SK-N-DZ (cell line): ENCODE measurements at regions not wholly inside any gene's neighbourhood (a gene's known extent, or its start where the extent isn't known, plus 50 kb on each side); places are given as distances from the start of the nearest gene placed in this dataset.
"Not testable (repeated sequence)": the region's sequence is repeated elsewhere in the genome, so short reads cannot be mapped to it uniquely, and the experiment has no call there.

Source experiments
- DNase-seq: peaks from one replicate; pipeline ENCODE4 v3.0.0-alpha.2; 2015; ENCODE audit warnings: low spot score

DNA sequence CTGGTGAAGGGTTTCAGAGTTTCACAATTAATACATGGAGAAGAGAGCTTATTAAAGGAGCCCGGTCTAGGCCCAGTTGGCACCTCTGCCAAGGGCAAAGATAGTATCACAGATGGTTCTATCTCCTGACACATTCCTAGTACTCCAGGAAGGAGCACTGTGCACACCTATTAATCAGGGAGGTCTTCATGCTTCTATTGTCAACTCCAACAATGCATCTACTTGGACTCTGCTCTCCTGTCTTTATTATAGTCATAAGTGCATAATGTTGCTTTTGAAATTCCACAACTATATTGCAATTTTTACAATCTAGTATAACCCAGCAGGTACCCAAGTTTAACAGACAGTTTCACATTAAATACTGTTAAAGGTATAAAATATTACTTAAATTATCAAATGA, 174.5 kb upstream of the TSC22D1 start:
- no peak for DNase-seq

DNA sequence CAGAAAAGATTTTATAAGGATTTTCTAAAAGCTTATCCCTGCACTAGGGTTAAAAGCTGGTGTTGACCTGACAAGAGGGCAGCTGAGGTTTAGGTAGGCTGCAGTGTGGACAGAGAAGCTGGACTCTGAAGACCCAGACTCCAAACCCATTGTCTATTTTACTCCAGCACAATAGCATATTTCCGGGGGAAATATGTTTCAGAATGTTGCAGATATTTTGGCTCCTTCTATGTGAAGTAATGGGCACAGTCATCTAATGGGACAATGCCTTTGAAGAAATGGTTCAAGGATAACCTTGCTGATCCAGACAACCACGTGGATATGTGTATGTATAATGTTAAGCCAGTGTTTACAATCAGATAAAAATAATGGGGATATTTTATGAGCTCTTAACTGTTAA, 173.8 kb upstream of the TSC22D1 start:
- DNase-seq = no peak

DNA sequence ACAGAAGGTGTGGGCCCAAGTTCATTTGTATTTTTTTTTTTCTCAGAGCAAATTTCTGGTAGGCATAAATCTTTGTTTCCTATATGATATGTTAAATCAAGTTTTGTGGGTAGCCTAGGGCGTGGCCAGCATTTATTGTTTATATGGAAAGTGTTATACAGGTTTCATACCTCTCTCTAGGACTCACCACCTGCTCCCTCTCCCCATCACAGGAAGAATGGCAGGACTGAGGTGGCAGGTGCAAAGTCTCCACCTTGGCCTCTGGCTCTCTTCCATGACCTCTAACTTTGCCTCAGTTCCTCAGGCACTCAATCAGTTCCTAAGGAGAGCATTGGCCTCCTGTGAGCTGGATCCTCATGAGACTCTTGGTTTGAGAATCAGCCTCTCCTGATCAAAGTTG, 172.3 kb upstream of the TSC22D1 start:
- DNase-seq = no peak

DNA sequence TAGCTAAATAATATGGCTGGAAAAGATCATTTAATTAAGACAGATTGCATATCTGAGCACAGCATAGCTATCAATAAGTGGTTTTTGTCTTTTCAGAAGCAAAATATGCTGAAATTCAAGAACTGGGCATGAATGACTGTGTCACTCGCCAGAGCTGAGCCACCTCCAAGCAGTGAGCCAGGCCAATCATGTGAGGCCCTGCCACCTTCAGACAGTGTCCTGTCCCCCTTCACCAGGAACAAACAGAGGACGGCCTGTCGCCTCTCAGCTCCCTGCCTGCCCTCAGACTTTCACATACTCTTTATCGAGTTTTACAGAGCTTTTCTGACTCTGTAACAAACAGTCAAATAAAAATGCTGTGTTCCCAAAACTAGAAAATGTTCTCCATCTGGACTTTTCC, 171.0 kb upstream of the TSC22D1 start:
- DNase-seq = no peak

DNA sequence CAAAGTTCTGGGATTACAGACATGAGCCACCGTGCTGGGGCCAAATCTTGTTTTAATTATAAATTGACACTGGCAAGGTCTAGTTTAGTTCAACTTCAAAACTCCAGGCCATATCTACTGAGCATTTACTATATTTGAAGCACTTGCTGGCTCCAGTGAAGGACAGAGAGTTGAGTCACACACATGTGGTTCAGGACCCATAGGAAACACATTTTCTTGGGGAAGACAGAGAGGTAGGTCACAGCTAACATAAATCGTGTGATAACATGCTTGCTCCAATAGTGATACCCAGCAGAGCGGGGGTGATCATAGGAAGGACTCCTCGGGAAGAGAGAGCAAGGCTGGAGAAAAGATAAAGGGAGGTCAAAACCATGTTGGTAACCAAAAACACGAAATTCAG, 170.6 kb upstream of the TSC22D1 start:
- DNase-seq = no peak

DNA sequence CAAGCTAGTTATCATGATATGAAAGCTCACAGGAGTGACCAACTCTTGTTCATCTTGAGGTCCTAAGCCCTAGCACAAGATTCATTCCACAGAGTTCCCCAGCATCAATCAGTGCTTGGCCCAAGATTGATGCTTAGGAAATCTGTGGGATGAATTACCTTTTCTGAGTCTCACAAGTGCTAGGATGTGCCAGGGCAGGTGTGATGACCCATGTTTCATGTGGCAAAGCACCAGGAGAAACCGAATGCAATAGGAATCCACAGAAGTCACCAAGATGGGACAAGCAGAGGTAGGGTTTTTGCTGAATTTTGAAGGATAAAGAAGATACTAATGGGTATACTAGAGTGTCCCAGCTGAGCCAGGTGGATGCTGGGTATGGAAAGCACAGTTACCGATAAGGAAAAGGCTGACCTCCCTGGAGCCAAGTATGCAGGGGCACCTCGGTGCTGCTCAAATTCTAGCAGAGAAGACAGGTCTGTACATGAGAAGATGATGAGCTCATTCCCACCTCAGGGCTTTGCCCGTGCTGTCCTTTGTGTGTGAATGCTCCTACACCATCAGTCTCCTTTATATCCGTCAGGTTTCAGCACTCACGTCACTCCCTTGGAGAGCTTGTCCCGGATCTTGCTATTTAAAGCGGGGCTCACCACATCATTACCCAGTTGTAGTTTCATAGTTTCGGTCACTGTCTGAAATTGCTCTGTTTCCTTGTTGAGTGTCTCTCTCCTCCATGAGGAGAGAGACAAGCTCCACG, 168.9 kb upstream of the TSC22D1 start:
- DNase-seq = no peak

DNA sequence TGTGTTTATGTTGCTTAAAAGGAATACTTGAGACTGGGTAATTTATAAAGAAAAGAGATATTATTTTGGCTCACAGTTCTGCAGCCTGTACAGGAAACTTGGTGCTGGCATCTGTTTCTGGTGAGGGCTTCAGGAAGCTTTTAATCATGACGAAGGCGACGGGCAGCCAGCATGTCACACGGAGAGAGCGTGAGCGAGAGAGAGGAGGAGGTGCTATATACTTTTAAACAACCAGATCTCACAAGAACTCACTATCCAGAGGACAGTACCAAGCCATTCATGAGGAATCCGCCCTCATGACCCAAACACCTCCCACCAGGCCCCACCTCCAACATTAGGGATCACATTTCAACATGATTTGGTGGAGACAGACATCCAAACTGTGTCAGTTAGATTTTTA, 163.4 kb upstream of the TSC22D1 start:
- DNase-seq = no peak

DNA sequence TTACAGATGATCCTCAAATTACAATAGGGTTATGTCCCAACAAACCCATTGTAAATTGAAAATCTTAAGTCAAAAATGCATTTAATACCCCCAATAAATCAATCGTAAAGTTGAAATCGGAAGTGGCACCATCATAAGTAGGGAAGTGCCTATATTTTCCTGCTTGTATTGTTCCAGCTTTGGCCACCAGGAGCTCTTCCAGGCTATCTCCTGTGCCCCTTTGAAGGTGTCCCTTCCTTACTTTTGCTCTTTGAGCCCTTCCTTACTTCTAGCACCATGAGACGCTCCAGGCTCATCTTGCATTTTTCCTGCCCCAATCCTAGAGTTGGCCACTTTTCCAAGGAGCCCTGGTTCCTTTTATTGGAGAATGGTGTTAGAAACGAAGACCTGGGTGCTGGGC, 163.0 kb upstream of the TSC22D1 start:
- DNase-seq = peak; percentile 5

DNA sequence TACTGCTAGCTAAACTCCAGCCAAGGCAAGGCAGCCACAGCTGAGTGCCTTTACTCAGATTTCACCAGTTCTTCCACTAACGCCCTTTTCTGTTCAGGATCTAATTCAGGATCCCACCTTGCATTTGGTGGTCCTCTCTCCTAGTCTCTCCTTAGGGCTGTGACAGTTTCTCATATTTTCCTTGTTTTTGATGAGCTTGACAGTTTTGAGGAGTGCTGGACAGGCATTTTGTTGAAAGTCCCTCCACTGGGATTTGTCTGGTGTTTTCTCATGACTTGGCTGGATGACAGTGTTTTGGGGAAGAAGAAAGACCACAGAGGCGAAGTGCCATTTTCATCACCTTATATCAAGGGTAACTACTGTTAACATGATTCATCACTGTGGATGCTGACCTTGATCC, 162.3 kb upstream of the TSC22D1 start:
- DNase-seq = no peak

DNA sequence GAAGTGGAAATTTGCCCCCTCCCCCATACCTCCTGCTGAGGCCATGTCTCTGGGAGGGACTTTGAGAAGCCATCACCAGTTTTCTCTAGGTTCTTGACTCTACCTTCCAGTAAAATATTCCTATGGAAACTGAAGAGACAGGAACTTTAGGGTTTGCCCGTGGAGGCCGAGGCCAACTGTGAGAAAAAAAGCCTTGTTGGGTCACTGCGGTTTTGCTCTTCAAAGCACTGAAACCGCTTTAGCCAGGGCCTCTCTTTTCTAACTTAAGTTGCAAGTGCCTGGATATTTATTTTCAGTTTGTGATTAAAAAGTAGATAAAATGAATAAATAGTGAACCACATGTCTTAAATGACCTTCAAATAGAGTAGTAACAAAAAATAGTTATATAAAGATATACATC, 159.7 kb upstream of the TSC22D1 start:
- DNase-seq = no peak

DNA sequence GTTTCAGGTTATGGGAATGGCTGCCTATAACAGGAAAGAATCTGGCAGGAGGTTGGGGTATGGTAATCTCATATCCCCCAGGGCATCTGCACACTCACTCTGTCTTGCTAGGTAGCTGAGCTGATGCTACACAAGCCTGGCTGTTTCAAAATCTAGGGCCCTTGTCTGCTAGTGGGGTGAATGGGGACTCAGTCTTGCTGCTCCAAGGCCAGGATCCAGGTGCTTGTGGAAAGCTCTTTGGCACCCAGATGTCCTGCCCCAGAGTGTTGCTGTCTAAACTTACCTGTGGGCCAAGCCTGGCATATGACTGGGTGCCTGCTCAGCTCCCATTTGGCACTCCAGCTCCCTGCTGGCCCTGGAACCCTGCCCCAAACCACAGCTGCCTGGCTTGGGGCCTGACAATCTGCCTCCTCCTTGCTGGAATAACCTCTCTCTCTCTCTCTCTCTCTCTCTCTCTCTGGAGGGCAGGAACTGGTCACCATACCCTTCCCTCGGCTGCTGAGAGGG, 158.1 kb upstream of the TSC22D1 start:
- DNase-seq = no peak

DNA sequence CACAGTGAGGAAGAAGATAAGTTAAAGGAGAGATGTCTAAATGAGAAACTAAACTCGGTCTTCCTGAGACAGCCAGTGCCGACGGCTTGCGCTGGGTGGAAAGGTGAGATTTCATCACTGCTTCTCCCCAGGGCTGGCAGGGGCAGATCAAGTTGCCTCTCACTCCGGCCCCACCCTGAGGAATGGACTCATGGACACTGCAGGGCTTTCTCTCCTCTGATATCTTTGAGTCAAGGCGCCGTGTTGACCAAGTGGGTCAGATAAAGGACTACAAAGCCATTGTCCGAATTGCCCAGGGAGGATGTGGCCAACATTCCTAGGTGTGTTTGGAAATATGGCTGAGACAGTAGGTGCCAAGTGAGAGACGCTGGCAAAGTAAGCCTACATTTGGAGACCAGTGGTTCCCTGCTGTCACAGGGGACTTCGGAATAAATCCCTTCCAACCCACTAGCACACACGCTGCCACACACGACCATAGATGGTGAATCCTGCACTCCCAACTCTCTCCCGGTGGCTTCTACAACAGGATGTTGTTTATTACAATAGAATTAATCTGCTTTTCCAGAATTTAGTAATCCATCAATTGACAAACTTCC, 156.5 kb upstream of the TSC22D1 start:
- no peak for DNase-seq

DNA sequence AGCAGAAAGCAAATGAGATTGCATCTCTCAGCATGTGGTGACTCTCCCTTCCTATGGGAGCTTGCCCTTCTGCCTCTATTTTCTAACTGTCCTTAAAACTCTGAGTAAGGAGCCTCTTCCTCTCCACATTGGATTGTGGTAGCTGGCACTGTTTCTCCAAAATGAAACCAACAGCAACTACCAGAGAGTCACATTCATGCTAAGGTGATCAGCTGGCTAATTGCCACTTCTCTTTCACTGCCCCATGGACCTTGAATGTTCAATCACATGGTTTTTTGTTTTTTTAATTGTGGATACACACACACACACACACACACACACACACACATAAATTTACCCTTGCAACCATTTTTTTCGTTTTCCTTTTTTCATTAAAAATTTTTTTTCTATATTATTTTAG, 154.7 kb upstream of the TSC22D1 start:
- no peak for DNase-seq

DNA sequence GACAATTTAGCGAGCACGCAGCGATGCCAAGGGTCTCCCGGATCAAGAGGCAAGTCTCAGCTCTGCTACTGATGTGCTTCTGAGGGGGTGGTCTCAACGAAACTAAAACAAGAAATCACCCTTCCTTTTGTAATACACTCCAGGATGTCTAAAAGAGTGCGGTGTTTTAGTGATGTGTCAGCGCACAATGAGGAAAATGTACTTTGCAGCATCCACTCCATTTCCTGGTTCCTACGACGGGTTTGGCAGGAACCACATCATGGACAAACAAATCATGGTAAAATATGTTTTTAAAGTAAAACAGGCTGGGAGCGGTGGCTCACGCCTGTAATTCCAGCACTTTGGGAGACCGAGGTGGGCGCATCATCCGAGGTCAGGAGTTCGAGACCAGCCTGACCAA, 154.0 kb upstream of the TSC22D1 start:
- DNase-seq = no peak

DNA sequence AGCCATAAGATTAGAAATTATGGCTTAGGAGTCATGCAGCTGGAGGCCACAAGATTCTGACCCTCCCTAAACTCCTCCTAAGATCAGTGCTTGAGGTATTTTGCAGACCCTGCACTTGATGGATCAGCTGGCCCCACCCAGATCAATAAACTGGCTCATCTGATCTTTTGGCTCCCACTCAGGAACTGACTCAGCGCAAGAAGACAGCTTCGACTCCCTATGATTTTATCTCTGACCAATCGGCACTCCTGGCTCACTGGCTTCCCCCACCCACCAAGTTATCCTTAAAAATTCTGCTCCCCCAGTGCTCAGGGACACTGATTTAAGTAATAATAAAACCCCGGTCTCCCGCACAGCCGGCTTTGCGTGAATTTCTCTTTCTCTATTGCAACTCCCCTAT, 151.5 kb upstream of the TSC22D1 start:
- DNase-seq = not testable (repeated sequence)

DNA sequence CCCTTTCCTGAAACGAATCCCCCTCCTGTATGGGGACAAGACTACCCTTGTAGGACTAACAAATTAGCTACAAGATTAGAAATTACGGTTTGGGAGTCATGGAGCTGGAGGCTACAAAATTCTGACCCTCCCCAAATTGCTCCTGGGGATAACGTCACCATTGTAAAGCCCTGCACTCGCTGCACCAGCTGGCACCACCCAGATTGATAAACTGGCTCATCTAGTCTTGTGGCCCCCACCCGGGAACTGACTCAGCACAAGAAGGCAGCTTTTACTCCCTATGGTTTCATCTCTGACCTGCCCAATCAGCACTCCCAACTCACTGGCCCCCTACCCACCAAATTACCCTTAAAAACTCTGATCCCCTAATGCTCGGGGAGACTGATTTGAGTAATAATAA, 150.6 kb upstream of the TSC22D1 start:
- DNase-seq = no peak

DNA sequence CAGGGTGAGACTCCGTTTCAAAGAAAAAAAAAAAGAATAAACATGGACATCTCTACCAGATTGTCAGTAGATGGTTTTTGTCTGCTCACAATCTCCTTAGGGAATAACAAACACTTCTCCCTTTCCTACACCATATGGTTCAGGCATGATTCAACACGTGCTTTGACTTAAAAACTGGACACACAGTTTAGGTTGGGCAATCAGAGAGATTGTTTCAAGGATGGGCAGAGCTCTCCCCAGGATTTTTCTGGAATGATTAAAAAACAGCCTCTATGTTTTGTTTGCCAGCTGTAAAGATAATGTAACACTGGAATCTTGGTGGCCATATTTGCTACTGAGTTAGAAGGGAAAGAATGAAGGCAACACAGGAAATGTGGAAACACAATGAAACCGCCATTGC, 150.1 kb upstream of the TSC22D1 start:
- no peak for DNase-seq

DNA sequence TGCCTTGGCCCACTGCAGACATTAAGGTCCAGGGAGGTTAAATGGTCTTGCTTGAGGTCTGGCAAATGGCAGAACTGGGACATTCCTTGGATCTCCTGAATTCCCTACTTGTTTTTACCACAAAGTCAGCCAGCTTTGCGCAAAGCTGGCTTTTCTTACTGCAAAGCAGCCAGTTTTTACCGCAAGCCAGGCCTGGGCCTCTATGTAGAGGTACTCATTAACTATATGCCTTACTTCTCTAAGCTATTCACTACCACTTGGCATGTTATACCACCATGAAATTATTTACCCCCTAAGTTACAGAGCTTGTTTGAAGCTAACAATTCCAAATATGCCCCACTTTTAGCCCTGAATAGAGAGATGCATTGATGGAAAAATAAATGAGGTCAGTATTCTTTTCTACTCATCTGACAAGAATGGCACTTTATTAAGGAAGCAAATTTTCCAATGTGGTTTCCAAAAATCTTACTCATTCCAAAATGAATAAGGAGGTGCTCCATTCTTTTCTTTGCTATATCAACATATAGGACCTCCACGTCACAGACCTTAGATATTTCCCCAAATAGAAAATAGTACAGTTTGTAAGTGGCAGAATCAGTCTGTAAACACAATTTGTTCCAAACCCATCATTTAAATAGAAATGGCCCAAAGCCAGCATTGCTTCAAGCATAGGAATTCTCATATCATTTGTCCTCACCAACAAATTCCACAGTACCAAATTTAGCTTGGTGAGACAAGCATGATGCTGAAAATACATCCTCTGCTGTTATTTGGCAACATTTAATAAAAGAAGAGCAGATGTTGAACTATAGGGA, 143.9 kb upstream of the TSC22D1 start:
- DNase-seq = no peak

DNA sequence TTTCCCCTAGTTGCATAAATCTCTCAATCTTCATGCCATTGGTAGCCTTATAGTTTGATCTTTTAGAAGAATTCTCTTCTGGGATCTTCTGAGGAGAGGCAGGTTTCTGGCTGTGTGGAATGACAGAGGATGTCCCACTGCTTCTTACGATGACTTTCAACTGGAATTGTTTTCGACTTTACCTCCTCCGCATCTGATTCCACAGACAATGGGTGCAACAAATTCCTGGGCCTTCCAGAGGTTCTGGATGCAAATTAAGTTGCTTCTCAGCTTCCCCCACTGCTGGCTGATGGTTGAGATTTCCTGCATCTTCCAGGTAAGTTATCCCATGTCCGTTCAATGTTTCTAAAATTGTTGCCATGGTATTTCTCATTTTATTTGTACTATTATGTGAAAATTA, 142.3 kb upstream of the TSC22D1 start:
- DNase-seq = no peak

DNA sequence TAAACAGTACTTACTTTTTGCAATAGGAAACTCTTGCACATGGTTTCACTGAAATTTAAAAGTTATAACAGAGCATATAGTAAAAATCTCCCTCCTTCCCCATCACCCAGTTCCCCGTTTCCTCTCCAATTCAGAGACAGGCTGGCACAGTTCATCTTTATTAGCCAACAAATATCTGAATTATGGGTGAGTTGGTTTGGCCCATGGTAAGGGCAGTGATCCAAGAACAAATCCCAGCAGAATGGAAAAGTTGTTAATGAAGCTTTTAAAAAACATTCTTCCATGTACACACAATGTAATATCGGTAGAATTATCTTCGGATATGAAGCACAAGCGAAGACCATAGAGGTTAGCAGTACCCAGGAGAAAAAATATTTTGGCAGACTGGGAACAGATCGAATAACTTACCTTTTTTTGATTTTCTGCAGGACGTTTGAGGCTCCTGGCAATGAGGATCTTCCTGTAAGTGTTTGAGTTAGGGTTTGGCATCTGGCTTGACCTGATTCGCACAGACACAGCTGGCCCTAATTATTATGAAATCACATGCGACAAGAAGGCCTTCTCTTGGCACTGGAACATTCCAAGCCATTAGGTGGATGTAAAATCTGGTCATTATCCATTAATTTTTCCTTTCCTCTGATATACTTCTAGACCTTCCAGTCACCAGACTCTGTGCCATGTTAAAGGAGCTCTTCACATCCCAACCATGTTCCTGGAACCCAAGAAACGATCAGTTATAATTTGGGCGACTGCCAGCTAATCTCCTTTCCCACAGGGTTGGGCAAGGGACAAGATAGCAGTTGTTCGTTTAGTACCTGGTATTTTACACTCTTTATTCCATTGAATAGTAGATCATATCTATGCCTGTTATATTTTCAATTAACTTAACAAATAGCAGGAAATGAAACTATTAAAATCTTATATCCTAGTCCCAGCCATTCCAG, 139.4 kb upstream of the TSC22D1 start:
- DNase-seq = no peak

DNA sequence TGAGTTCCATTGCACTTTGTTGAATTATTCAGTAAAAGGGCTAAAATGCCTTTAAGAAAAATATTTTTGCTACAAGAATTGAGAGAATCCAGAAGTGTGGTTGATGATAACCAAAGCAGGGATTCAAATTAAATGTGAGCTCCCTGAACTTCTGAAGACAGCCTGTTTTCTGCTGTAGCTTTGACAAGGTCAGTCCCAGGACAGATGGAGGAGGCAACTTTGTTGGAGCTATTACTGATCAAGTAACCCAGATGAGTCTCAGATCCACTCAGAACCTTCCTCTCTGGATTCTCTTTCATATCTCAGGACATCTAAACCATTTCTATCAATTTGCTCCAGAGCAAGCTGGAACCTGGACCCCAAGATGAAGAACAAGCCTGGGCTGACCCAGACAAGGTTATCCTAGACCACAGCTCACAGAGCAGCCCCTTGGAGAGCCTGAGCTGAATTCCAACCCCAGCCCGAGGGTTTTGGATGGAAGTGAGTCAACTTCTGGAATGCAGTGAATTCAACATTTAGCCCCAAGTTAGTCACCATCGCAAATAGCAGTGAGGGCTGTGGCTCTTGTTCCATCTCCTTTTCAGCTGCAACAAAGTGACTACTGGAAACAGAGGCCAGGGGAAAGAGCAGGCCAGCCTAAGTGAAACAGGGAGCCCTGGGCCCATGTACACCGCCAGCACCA, 137.8 kb upstream of the TSC22D1 start:
- DNase-seq = no peak
